HUES64 (cell line): ENCODE measurements at regions not wholly inside any gene's neighbourhood (a gene's known extent, or its start where the extent isn't known, plus 50 kb on each side); places are given as distances from the start of the nearest gene placed in this dataset.
"Not testable (repeated sequence)": the region's sequence is repeated elsewhere in the genome, so short reads cannot be mapped to it uniquely, and the experiment has no call there.

ENCODE experiments used
- H3K27ac ChIP-seq: 2 replicates; pipeline ENCODE4 v1.7.0; 2013; ENCODE audit warnings: low read depth, low read length, inconsistent platforms
- H3K27me3 ChIP-seq: 2 replicates; pipeline ENCODE4 v1.6.1; 2013; ENCODE audit warnings: mild to moderate bottlenecking, low read length; ENCODE audit not compliant: insufficient read depth
- H3K36me3 ChIP-seq: 2 replicates; pipeline ENCODE4 v1.6.1; 2013; ENCODE audit warnings: mild to moderate bottlenecking, low read length; ENCODE audit not compliant: insufficient read depth
- H3K4me1 ChIP-seq: 2 replicates; pipeline ENCODE4 v1.6.1; 2013; ENCODE audit warnings: mild to moderate bottlenecking, low read length, moderate library complexity; ENCODE audit not compliant: insufficient read depth
- H3K4me3 ChIP-seq: 2 replicates; pipeline ENCODE4 v1.5.1; 2013; ENCODE audit warnings: mild to moderate bottlenecking, low read length, moderate library complexity
- H3K9ac ChIP-seq: 2 replicates; pipeline ENCODE4 v1.6.1; 2013; ENCODE audit warnings: mild to moderate bottlenecking, low read depth, low read length
- H3K9me3 ChIP-seq: 2 replicates; pipeline ENCODE4 v1.6.1; 2013; ENCODE audit warnings: low read depth, low read length; ENCODE audit not compliant: insufficient read depth
- WGBS: fragments of 150-250, 120-280 bp; methylation state at CpG from one replicate; pipeline ENCODE4 v1.1.7; 2013; ENCODE audit warnings: missing lambda C conversion rate; 5-methylcytosine and 5-hydroxymethylcytosine counted together

DNA sequence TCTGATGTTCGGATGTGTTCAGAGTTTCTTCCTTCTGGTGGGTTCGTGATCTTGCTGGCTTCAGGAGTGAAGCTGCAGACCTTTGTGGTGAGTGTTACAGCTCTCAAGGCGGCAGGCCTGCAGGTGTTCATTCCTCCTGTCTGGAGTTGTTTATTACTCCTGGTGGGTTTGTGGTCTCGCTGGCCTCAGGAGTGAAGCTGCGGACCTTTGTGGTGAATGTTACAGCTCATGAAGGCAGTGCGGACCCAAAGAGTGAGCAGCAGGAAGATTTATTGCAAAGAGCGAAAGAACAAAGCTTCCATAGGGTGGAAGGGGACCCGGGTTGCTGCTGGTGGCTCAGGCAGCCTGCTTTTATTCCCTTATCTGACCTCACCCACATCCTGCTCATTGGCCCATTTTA, 1226.8 kb upstream of the EPHA6 start:
- H3K27me3 ChIP-seq, H3K9ac ChIP-seq, H3K9me3 ChIP-seq, H3K36me3 ChIP-seq, H3K4me1 ChIP-seq, H3K4me3 ChIP-seq, H3K27ac ChIP-seq: not testable (repeated sequence)
- WGBS: 94% methylated on average over 8 of the region's 8 CpGs

DNA sequence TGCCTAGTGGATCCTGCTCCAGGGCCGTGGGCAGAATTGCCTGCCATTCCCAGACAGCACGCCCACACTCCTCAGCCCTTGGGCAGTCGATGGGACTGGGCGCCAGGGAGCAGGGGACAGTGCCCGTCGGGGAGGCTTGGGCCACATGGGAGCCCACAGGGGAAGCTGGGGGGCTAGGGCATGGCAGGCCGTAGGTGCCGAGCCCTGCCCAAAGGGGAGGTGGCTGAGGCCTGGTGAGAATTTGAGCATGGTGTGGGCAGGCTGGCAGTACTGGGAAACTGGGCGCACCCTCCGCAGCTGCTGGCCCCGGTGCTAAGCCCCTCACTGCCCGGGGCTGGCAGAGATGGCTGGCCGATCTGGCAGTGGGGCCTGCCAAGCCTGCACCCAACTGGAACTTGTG, 1225.9 kb upstream of the EPHA6 start:
- Histone ChIP-seq H3K27me3 (no peaks in the 10 kb centered on the region), H3K4me3 (no peak overlapping the region), H3K36me3 (no peaks in the 10 kb centered on the region), H3K9ac (no peak overlapping the region), H3K27ac (no peak overlapping the region), H3K9me3 (no peaks in the 10 kb centered on the region), H3K4me1 (no peaks in the 10 kb centered on the region)
- WGBS: 85% methylated on average over 13 of the region's 13 CpGs

DNA sequence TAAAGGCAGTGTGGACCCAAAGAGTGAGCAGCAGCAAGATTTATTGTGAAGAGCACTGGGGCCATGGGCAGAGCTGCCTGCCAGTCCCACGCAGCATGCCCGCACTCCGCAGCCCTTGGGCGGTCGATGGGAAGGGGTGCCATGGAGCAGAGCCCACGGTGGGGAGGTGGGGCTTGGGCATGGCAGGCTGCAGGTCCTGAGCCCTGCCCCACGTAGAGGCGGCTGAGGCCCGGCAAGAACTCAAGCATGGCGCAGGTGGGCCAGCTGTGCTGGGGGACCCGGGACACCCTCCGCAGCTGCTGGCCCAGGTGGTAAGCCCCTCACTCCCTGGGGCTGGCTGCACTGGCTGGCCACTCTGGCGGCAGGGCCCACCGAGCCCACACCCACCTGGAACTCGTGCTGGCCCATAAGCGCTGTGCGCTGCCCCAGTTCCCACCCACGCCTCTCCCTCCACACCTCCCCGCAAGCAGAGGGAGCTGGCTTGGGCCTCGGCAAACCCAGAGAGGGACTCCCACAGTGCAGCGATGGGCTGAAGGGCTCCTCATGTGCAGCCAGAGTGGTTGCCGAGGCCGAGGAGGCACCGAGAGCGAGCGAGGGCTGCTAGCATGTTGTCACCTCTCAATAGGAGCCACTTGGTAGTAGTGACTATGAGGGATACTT, 1218.8 kb upstream of the EPHA6 start:
- Histone ChIP-seq H3K27ac (no peak overlapping the region), H3K9me3 (peaks cover 18% of the 10 kb centered on the region), H3K4me1 (no peaks in the 10 kb centered on the region), H3K4me3 (no peak overlapping the region), H3K36me3 (no peaks in the 10 kb centered on the region), H3K9ac (no peak overlapping the region), H3K27me3 (no peaks in the 10 kb centered on the region)
- WGBS: 89% methylated on average over 26 of the region's 26 CpGs

DNA sequence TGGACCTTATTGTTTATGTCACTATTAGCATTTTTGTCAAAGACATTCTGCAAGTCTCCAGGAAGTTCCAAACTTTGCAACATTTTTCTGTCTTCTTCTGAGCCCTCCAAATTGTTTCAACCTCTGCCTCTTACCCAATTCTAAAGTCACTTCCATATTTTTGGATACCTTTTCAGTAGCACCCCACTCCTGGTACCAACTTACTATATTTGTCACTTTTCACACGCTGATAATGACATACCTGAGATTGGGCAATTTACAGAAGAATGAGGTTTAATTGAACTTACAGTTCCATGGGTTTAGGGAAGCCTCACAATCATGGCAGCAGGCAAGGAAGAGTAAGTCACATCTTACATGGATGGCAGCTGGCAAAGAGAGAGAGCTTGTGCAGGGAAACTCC, 1206.5 kb upstream of the EPHA6 start:
- no peak overlapping the region for H3K4me3 ChIP-seq
- no peak overlapping the region for H3K9ac ChIP-seq
- WGBS: 95% methylated on average over 1 of the region's 1 CpG
- H3K27me3 ChIP-seq: no peaks in the 10 kb centered on the region
- no peaks in the 10 kb centered on the region for H3K4me1 ChIP-seq
- no peak overlapping the region for H3K27ac ChIP-seq
- H3K9me3 ChIP-seq: peaks cover 41% of the 10 kb centered on the region
- no peaks in the 10 kb centered on the region for H3K36me3 ChIP-seq

DNA sequence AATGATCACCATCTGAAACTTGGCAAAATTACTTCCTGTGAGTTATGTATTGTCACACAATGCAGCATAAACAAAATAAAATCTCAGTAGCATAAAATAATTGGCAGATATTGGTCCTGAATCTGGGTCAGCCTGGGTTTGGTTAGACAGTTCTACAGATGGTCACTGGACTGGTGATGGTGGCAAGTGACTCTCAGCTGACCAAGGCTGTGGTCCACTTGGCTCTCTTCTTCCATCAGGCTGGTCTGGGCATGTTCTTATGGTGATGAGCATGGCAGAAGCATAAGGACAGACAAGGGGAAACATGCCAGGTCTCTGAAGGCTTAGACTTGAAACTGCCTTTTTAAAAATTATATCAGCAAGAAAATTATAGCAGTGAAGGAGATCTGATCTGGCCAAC, 1205.0 kb upstream of the EPHA6 start:
- H3K27me3 ChIP-seq: no peaks in the 10 kb centered on the region
- no peaks in the 10 kb centered on the region for H3K4me1 ChIP-seq
- H3K4me3 ChIP-seq: no peak overlapping the region
- no peaks in the 10 kb centered on the region for H3K36me3 ChIP-seq
- peaks cover 41% of the 10 kb centered on the region for H3K9me3 ChIP-seq
- no peak overlapping the region for H3K27ac ChIP-seq
- no peak overlapping the region for H3K9ac ChIP-seq

DNA sequence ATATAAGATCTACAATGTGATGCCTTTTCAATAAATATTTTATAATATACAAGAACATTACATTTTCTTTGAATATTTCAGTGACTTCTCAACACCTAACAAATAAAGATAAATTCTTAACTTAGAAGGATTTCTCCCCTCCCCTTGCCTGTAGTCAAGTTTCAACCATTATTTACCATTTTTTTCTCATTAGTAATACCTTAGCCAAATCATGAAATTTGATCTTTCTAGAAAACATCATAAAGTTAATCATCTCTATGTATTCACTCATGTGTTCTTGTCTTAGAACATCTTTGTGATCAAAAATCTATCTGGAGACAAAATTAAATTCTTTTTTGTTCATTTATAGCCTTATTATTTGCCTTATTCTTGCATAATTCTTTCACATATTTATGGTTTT, 1201.8 kb upstream of the EPHA6 start:
- no peak overlapping the region for H3K9ac ChIP-seq
- no peaks in the 10 kb centered on the region for H3K4me1 ChIP-seq
- H3K4me3 ChIP-seq: no peak overlapping the region
- no peak overlapping the region for H3K27ac ChIP-seq
- no peaks in the 10 kb centered on the region for H3K27me3 ChIP-seq
- H3K36me3 ChIP-seq: no peaks in the 10 kb centered on the region
- H3K9me3 ChIP-seq: peaks cover 21% of the 10 kb centered on the region

DNA sequence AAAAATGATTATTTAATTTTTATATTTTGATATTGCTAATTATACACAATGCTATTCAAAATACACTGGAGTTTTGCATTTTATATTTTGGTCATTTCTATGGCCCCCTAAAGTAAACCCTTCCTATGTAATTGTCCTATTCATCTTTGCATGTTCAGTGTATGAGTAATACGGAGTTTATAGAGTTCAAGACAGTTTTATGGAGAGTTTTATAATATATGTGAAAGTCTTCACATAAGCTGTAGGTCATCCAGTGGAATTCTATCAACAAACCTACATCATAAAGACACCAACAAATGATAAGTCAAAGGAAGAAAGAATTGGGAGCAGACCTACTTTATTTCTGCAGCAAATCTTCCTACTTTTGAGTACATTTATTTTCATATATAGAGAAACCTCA, 1200.4 kb upstream of the EPHA6 start:
- no peak overlapping the region for H3K27ac ChIP-seq
- 0 out of 2 replicates have a peak, but pooled peaks cover 7% of the 10 kb centered on the region for H3K9me3 ChIP-seq
- no peaks in the 10 kb centered on the region for H3K4me1 ChIP-seq
- H3K9ac ChIP-seq: no peak overlapping the region
- no peaks in the 10 kb centered on the region for H3K36me3 ChIP-seq
- H3K4me3 ChIP-seq: no peak overlapping the region
- WGBS: no CpG with 5 or more reads among the region's 1 CpG
- no peaks in the 10 kb centered on the region for H3K27me3 ChIP-seq

DNA sequence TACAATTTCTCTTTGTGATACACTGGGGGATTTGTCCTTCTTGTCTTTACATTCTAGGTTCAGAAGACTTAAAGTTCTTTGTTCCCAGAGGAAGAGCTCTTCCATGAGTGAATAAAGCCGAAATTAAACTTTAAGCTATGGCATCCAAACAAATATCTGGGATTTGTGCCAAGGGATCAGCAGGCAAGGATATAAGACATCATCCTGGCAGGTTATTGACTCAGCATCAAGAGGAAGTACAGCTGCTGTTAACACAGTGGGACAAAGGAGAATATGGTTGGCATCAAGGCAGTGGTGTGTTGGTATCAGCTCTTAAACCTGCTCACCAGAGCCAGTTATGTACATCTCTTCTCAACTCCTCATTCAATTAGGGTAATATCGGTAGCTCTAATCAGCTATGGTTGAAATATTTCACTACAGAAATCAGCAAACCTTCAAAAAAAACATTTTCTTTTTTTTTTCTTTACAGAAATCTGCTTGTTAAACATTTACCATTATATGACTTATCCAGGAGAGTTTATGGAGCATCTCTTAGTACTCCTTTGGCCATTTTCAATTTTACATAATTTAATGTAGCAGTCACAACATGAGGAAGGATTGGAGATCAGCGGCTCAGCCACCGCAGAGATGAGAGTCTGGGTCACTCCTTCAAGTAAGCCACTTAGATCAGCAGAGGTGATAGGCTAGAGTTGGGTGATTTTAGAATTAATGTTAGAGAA, 1198.6 kb upstream of the EPHA6 start:
- Histone ChIP-seq H3K27me3 (no peaks in the 10 kb centered on the region), H3K9me3 (no peaks in the 10 kb centered on the region), H3K9ac (no peak overlapping the region), H3K27ac (no peak overlapping the region), H3K4me3 (no peak overlapping the region), H3K36me3 (no peaks in the 10 kb centered on the region), H3K4me1 (no peaks in the 10 kb centered on the region)
- WGBS: 94% methylated on average over 4 of the region's 4 CpGs

DNA sequence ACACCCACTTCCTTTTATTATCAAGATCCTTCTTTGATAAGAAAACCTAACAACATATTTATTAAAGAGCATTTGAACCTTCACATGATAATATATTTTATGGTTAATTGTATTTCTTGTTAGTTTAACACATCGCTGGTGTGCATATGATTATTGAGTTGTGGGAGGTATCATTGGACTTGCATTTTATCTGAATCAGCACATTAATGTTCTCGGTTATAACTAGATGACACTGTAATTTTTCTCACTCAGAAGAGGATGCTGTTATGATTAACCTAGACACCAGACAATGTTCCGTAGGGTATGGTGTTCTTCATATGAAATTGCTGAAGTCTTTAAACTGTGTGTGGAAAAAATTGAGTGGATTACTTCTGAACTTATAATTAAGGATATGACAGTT, 1188.3 kb upstream of the EPHA6 start:
- 95% methylated on average over 3 of the region's 3 CpGs for WGBS
- H3K27ac ChIP-seq: no peak overlapping the region
- no peak overlapping the region for H3K9ac ChIP-seq
- H3K27me3 ChIP-seq: no peaks in the 10 kb centered on the region
- no peak overlapping the region for H3K4me3 ChIP-seq
- peaks cover 29% of the 10 kb centered on the region for H3K4me1 ChIP-seq
- no peaks in the 10 kb centered on the region for H3K36me3 ChIP-seq
- H3K9me3 ChIP-seq: no peaks in the 10 kb centered on the region

DNA sequence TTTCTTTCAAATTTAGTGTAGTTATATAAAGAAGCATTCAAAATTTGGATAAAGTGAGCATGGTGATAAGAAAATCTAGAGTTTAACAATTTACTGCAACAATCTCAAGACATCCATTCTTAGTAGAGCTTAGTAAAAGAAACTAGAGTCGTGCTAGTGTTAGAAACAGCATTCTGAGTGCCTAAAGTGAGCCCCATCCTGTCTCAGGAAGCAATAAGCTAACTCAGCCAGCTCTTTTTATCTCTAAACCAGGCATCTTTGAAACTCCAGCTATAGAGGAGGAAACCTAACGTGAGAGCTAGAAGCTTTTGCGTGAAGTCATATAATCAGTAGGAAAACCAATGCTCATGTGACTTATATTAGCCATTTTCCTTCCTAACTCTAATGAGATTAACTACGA, 1187.1 kb upstream of the EPHA6 start:
- Histone ChIP-seq H3K9me3 (no peaks in the 10 kb centered on the region), H3K4me3 (no peak overlapping the region), H3K4me1 (peaks cover 29% of the 10 kb centered on the region), H3K36me3 (no peaks in the 10 kb centered on the region), H3K27me3 (no peaks in the 10 kb centered on the region), H3K27ac (peak overlapping the region; percentile 10; the same call in 1 of the 2 replicates), H3K9ac (no peak overlapping the region)
- WGBS: 91% methylated on average over 4 of the region's 4 CpGs

DNA sequence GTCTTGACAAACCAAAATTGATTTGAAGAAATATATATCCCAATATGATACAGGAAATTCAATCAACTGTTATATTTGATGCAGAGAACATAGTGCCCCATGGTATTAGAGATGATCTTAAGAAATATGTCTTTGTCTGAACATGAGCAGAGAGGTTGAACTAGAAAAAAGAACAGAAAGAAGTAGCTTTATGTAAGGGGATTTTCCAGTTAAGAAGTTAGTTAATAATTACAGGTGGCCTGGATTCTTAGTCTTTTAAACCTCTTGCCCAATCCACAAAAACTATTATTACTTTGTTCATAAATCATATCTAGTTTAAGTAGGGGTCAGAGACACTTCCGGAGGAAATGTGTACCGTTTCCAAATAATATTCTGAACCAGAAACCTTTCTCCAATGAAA, 1186.7 kb upstream of the EPHA6 start:
- Histone ChIP-seq H3K9me3 (no peaks in the 10 kb centered on the region), H3K27me3 (no peaks in the 10 kb centered on the region), H3K36me3 (no peaks in the 10 kb centered on the region), H3K9ac (no peak overlapping the region), H3K27ac (peak overlapping the region; percentile 10; the same call in 1 of the 2 replicates), H3K4me1 (peaks cover 29% of the 10 kb centered on the region), H3K4me3 (no peak overlapping the region)
- 95% methylated on average over 2 of the region's 2 CpGs for WGBS

DNA sequence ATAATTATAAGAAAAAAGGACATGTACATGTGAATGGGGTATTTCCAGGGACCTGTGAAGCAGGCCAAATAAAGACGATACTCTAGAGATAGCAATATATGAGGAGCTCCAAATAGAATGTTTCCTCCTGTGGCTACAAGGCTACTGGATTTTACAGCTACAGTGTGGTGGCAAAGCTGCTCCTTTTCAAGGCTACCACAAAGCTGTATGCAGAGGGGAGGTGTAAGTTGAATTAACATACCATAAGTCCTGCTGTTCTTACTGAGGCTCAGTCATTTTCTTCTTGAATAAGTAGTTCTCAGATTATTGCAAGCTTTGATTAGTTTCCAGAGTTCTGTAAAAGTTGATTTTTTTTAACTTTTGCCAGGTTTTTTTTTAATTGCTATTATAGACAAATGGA, 1184.6 kb upstream of the EPHA6 start:
- H3K4me3 ChIP-seq: no peak overlapping the region
- no peak overlapping the region for H3K27ac ChIP-seq
- H3K27me3 ChIP-seq: no peaks in the 10 kb centered on the region
- WGBS: 58% methylated on average over 1 of the region's 1 CpG
- H3K9ac ChIP-seq: no peak overlapping the region
- no peaks in the 10 kb centered on the region for H3K36me3 ChIP-seq
- no peaks in the 10 kb centered on the region for H3K9me3 ChIP-seq
- H3K4me1 ChIP-seq: peaks cover 29% of the 10 kb centered on the region
